ENCODE measurements at regions not wholly inside any gene's neighbourhood (a gene's known extent, or its start where the extent isn't known, plus 50 kb on each side); places are given as distances from the start of the nearest gene placed in this dataset.

DNA sequence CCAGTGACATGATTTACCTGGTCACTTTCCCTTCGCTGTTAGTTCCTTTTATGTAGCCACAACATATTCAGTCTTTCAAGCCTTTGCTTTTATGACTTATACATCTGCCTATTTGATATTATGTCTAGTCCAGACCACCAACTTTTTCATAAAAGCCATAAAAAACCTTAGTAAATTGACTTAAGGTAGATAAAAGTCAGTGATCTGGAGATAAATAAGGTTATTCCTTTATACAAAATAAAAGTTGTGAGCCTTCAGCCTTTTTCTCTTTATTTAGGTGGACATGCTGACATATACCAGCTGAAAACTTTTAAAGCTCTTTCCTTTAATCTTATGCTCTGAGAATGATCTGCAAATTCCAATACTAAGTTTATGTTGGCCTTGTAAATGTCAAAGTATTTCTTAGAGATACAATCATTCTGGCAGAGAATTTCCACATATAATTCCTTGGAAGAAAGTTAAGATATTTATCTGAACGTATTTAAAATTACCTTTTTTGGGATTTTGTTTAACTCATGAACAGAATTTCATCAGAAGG lies 690.4 kb upstream of the CHORDC1 start:
- DNase-seq, result no peak

- no peak for DNase-seq
Measured at GRCh38 chr11:90912631-90913030, 689.8 kb upstream of the CHORDC1 start.

- no peak for DNase-seq
Measured at GRCh38 chr11:90911192-90911591, 688.3 kb upstream of the CHORDC1 start.

DNA sequence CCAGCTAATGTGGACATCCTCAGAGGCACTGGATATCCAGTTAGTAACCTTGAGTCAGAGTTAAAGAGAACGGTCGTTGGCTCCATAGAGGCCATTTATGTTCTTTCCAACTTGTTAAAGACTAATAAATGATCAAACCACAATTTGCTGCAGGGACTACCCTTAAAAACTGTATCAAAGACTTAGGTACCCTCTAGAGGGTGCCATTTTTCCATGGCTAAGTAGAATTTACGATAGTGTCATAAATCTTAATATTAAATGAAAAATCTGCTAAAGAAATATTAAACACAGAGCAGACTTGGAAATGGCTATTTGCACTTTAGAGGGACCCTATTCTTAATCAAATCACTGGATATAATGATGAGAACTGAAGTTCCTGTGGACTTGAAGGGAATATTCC lies 685.2 kb upstream of the CHORDC1 start:
- no peak for DNase-seq

DNA sequence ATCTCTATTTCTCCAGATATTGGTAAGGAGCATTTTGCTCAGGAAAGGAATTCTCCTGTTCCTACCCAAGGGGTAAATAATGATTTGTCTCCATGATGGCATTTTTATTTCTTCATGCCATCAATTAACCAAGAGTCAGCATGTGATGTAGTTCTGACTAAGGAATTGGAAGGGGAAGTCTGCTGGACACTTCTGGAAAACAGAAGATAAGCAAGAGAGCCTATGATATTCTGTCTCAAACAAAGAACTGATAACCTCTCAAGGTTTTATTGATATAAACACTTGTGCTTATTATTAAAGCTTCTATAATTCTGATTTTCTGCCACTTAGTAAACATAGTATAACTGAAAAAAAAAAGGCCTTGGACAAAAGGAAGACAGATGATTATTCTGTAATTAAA lies 673.0 kb upstream of the CHORDC1 start:
- DNase-seq, result no peak

- DNase-seq, result no peak
Measured at GRCh38 chr11:90890347-90890746, 667.5 kb upstream of the CHORDC1 start.

- no peak for DNase-seq
Measured at GRCh38 chr11:90884181-90884580, 661.3 kb upstream of the CHORDC1 start.

DNA sequence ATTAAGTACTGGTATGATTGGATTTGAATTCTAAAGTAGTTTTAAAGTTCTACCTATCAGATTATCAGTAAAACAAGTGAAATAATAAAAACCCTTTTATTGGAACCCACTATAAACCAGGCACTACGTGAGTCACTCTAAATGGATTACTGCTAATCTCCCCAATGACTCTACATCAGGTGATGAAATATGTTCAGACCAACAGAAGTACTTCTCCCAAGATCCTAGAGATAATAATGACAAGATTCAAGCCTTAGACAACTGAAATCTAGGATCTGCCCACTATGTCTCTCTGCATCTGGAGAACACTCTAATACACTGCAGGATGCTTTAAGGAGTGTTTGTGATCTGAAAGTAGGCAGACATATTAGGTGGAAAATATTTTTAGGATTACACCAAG lies 652.1 kb upstream of the CHORDC1 start:
- DNase-seq, result no peak

DNA sequence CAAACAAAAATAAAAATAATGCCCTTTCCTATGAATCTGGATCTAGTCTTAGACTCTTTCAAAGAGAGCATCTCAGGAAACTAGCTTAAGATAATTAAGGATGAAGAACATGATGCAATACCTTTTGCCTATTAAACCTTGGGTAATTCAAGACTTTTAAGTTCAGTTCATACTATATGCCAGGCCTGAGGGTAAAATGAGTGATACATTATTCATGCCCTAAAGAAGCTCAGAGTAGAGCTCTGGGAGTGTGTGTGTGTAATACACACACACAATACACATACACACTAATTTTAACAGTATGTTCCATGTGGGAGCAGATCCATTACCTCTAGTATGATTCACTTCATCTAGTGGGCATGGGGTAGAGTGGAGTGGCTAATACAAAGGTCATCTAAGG lies 651.4 kb upstream of the CHORDC1 start:
- DNase-seq, result no peak

DNA sequence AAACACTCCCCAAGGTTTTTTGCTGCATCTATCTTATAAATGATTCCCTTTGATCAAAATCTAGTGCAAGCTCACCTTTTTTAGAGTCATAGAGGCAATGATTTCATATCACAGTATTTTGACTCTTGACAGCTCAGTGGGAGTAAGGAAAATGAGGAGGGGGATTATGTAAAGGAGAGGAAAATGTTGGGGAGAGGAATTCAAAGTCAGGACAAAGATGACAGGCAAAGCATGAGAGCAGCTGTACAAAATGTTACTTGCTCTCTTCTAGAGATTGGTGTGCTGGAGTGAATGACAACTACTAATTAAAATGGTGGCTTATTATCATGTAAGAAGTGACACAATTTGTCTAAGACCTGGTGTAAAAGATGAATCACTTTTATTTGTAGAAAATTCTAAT lies 644.6 kb upstream of the CHORDC1 start:
- DNase-seq, result no peak

GRCh38 chr11:90856790-90857189 lies 633.9 kb upstream of the CHORDC1 start:
- DNase-seq, result no peak

DNA sequence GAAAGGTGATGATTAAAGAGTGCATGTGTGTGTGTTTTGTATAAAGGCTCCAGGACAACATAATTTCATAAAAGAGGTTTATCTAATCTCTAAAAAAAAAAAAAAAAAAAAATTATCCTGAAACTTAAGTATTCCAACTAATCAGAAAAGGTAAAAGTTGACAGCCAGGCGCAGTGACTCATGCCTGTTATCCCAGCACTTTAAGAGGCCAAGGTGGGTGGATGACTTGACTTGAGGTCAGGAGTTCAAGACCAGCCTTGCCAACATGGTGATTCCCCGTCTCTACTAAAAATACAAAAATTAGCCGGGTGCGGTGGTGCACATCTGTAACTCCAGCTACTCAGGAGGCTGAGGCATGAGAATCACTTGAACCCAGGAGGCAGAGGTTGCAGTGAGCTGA lies 632.7 kb upstream of the CHORDC1 start:
- DNase-seq, result no peak

DNA sequence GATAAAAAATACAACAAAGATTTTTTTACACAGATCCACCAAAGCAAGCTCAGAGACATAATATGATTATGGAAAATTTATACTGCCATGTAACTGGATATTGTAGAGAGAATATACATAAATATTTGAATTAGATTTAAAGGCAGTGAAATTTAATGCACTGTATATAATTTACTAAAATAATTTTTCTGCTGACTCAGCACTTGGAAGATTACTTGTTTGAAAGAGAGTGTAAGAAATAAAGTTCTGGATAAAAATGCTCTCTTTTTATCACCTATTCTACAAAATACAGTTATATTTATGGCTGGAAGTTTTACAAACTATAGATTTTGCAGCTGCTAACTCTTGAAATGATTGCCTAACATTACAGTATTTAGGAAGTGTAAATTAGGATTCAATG lies 628.3 kb upstream of the CHORDC1 start:
- DNase-seq, result no peak

- DNase-seq, result no peak
Measured at GRCh38 chr11:90849312-90849711, 626.5 kb upstream of the CHORDC1 start.

DNA sequence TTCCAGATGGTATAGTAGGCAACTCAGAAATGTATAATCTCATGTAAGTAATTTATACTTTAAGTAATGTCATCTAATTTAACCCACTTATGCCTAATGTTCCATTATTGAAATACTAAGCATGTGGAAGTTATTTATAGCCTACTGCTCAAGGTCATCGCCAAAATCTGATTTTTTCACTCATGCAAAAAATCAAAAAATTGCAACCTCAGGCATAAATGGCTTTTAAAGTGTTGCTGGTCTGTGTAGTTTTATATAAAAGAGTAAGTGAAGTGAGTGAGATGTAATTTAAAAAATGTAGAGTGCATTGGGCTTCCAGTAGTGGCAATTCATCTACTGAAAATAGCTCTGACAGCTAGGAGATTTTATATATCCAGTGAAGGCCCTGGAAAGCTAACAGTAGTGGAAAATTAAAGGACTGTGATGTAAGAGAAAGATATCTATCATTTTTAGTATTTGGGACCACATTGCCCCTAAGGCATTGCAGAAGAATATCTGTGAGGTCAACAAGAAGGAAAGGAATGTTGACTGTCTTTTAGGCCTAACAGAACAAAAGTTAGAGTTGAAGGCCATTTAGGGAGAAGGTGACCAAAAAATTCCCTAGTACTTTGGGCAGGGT lies 624.5 kb upstream of the CHORDC1 start:
- DNase-seq, result no peak

DNA sequence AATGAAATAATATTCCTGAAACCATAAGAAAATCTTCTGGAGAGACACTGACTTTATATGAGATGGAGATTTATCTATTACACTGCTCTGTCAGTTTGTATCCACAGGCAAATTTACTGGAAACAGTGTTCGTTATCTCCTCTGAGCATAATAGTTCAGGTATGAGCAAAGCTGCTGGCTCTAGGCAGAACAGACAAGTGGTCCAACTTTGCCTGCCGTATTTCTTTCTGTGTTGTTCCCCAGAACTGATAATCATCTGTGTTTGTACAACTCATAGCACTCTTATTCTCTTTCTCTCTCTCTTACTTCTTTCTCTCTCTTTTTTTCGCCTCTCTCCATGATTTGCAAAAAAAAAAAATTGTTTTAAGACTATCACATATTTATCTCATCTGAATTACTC lies 623.8 kb upstream of the CHORDC1 start:
- no peak for DNase-seq

DNA sequence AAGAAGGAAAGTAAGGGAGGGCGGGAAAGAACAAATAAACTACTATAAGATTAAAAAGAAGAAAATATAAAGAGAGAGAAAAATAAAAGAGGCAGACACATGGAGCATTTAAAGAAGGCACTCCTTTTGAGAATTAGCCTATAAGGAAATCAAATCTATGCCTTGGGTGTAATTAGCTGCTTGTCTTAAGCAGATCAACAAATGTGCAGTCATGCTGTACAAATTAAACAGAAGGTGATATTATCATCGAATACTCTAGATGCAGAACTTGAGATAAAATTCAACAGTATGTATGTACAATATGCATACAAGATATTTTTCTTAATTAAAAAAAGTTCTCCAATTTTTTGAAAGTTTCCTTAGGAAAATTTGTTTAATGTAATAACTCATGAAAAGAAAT lies 623.0 kb upstream of the CHORDC1 start:
- no peak for DNase-seq

DNA sequence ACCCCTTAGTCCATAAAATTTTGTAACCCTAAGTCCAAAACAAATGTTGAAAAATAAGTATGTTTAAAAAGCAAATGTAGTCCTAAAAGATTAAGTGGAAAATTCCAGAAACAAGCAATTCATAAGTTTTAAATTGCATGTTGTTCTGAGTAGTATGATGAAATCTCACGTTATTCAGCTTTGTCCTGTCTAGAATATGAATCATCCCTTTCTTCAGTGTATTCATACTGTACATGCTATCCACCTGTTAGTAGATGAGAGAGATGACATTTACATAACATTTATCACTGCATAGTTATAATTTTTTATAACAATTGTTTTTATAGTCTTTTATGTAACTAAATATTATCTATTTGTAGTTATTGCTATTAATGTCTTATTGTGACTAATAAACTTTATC lies 622.3 kb upstream of the CHORDC1 start:
- no peak for DNase-seq

DNA sequence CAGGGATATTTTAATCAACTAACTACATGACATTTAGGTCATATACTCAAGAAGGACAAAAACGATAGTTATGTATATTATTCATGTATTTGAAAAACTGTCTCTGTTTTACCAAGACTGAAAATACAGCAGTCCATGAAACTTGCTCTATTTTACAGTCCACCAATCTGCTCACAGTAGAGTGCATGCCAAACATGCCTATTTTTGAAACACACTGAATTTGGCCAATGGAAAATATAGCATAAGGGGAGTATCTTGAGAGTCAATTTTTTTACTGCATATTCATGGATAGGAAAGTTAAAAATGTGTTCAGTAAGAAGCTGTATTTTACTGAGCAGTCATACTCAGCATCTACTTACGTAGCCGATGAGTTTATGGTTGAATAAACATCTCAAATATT lies 621.2 kb upstream of the CHORDC1 start:
- DNase-seq, result no peak

DNA sequence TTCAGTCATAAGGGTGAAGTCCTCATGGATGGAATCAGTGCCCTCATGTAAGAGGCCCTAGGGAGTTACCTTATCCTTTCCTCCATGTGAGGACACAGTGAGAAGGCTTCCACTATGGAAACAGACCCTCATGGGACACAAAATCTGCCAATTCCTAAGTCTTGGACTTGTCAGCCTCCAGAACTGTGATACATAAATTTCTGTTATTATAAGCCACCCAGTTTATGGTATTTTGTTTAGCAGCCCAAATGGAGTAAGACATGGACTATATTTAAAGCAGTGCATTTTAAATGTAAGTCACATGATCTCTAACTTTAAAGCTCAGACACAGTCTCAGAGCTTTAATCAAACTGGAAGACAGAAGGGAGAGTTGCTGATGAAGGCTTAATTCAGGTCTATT lies 619.8 kb upstream of the CHORDC1 start:
- DNase-seq, result no peak

GRCh38 chr11:90840071-90840470 lies 617.2 kb upstream of the CHORDC1 start:
- DNase-seq, result no peak

- DNase-seq, result no peak
Measured at GRCh38 chr11:90836031-90836430, 613.2 kb upstream of the CHORDC1 start.

GRCh38 chr11:90823446-90823845 lies 600.6 kb upstream of the CHORDC1 start:
- no peak for DNase-seq

GRCh38 chr11:90822996-90823395 lies 600.1 kb upstream of the CHORDC1 start:
- DNase-seq, result no peak

DNA sequence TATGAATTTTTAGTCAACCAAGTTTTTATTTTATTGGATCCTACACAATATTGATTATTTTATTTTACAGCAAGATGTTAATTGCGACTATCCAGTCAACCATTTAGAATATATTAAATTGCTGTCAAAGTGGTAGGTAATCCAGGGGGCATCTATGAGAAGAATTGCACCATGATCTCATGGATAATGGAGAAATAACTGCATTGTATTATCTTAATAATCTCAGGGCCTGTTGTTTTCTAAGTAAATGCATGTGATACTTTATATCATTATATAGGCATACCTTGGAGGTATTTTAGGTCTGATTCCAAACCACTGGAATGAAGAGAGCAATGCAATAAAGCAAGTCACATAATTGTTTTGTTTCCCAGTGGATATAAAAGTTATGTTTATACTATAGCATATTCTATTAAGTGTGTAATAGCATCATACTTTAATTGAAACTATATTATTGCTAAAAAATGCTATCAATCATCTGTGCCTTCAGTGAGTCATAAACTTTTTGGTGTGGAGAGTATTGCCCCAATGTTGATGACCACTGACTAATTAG lies 595.4 kb upstream of the CHORDC1 start:
- DNase-seq, result no peak
